ENCODE measurements at regions not wholly inside any gene's neighbourhood (a gene's known extent, or its start where the extent isn't known, plus 50 kb on each side); places are given as distances from the start of the nearest gene placed in this dataset.

DNA sequence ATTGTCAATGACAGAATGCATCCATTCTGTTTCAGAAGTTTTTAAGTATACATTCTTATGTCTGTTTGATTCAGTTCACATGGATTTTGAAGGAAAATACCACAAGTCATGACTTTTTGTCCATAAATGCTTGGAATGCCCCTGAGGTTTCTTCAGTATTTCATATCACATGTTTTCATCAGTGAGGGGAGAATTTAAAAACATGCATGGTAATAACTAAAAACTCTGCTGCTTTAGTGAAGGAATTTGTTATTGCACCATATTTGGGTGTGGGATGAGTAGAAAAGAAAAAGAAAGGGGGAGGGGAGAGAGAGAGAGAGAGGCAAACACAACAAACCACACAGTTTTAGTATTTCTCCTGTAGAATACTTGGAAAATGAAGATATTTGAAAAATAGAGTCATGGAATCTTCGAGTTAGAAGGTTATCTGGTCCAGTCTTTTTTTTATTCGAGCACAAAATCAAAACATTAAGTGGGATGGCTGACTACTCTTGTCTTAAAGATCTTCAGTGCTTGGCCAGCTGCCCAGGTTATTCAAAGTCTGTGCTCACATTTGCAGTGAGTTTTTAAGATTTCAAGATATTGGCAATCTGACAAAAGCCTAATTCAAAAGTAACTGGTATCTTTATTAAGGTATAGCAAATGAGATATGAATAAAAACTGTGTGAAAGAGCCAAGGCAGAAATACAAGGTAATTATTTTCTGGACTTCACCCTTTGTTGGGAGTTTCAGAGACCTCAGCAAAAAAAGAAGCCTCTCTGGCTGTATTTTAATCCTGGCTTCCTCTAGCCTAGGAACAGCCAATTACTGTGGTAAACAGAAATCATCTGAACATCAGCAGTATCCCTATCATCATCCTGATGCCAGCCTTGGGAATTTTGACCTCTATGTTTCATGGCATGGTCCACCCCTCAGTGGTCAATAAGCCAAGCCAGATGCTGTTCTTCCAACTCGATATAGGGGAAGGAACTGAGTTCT, 687.9 kb upstream of the CITED2 start:
- TF ChIP-seq, protein P1, sequence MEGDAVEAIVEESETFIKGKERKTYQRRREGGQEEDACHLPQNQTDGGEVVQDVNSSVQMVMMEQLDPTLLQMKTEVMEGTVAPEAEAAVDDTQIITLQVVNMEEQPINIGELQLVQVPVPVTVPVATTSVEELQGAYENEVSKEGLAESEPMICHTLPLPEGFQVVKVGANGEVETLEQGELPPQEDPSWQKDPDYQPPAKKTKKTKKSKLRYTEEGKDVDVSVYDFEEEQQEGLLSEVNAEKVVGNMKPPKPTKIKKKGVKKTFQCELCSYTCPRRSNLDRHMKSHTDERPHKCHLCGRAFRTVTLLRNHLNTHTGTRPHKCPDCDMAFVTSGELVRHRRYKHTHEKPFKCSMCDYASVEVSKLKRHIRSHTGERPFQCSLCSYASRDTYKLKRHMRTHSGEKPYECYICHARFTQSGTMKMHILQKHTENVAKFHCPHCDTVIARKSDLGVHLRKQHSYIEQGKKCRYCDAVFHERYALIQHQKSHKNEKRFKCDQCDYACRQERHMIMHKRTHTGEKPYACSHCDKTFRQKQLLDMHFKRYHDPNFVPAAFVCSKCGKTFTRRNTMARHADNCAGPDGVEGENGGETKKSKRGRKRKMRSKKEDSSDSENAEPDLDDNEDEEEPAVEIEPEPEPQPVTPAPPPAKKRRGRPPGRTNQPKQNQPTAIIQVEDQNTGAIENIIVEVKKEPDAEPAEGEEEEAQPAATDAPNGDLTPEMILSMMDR (IDR thresholded peaks at IDR 0.05; ENCODE audit: low read depth, low read length) = no peak
- TF ChIP-seq, protein P2, sequence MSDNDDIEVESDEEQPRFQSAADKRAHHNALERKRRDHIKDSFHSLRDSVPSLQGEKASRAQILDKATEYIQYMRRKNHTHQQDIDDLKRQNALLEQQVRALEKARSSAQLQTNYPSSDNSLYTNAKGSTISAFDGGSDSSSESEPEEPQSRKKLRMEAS (IDR thresholded peaks at IDR 0.05; ENCODE audit: low read depth, low read length) = no peak
- no peak for TF ChIP-seq POLR2A (IDR thresholded peaks at IDR 0.05; ENCODE audit: extremely low read depth, insufficient read length)
